ENCODE measurements at regions not wholly inside any gene's neighbourhood (a gene's known extent, or its start where the extent isn't known, plus 50 kb on each side); places are given as distances from the start of the nearest gene placed in this dataset.

GRCh38 chr6:40298207-40298606 lies 289.0 kb downstream of the LRFN2 start:
- TF ChIP-seq POLR2A (IDR thresholded peaks at IDR 0.05) (no peak), CTCF (IDR thresholded peaks at IDR 0.05) (no peak)
- Histone ChIP-seq H3K9me3 (no peaks in the 10 kb centered on the region), H3K27me3 (no peaks in the 10 kb centered on the region), H3K4me3 (no peak overlapping the region), H3K4me1 (no peaks in the 10 kb centered on the region), H3K36me3 (no peaks in the 10 kb centered on the region), H3K27ac (no peak overlapping the region)
- no peak for DNase-seq
- intact Hi-C loops (cut with DNase I; ENCODE audit: low total_unique reads), result no loop called here

DNA sequence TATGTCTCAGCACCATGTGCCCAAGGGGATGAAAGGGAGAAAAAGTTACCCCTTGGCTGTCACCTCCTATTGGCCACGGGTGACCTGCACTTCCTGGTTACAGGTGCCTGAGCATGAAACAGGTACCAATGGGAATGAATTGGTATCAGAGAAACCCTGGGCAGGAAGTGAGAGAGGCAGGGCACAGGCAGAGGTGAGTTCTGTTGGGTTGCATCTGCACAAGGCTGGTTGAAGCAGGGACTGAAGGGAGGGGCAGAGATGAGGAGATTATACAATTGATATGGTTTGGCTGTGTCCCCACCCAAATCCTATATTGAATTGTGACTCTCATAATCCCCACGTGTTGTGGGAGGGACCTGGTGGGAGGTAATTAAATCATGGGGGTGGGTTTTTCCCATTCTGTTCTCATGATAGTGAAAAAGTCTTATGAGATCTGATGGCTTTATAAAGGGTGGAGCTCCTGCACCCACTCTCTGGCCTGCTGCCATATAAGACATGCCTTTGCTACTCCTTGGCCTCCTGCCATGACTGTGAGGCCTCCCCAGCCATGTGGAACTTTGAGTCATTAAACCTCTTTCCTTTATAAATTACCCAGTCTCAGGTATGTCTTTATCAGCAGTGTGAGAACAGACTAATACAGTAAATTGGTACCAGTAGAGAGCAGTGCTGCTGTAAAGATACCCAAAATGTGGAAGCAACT lies 291.8 kb downstream of the LRFN2 start:
- no peak for TF ChIP-seq CTCF (IDR thresholded peaks at IDR 0.05)
- TF ChIP-seq POLR2A (IDR thresholded peaks at IDR 0.05), result no peak
- no peaks in the 10 kb centered on the region for H3K36me3 ChIP-seq
- intact Hi-C loops (cut with DNase I; ENCODE audit: low total_unique reads), result no loop called here
- H3K27ac ChIP-seq, result no peak overlapping the region
- DNase-seq, result no peak
- H3K4me1 ChIP-seq, result no peaks in the 10 kb centered on the region
- no peaks in the 10 kb centered on the region for H3K9me3 ChIP-seq
- no peaks in the 10 kb centered on the region for H3K27me3 ChIP-seq
- no peak overlapping the region for H3K4me3 ChIP-seq

DNA sequence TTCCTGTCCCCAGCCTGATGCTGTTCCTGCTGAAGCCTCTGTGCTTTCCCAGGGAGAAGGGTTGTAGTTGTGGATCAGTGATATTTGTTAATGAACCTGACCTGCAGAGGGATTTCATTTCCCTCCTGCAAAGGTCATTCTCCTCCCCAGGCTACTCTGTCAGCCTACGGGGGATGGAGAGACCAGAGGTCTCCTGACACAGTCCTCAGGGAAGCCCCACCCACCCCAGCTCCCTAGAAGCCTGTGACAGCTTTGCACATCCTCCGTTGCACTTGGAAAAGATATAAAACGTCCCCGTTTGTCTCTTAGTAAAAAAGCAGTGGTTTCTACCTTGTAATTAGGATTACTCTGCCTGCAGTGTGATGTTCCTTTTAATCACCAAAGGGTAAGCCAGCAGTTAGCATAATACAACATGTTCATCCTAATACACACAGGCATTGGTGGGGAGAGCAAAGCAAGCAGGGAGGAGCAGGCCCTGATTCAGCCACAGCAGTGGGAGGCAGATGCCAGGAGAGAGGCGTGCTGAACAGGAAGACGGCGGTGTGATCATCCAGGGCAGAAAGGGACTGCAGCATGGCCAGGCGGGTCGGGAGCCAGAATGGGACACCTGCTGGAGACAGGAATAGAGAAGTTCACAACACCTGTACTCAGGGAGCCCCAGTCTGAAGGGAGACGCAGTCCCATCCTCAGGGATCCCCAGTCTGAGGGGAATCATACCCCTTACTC lies 293.5 kb downstream of the LRFN2 start:
- Histone ChIP-seq H3K36me3 (no peaks in the 10 kb centered on the region), H3K27ac (no peak overlapping the region), H3K4me3 (no peak overlapping the region), H3K4me1 (no peaks in the 10 kb centered on the region), H3K9me3 (no peaks in the 10 kb centered on the region), H3K27me3 (no peaks in the 10 kb centered on the region)
- no peak for DNase-seq
- no peak for TF ChIP-seq POLR2A (IDR thresholded peaks at IDR 0.05)
- TF ChIP-seq CTCF (IDR thresholded peaks at IDR 0.05), result no peak
- intact Hi-C loops (cut with DNase I; ENCODE audit: low total_unique reads), result no loop called here

DNA sequence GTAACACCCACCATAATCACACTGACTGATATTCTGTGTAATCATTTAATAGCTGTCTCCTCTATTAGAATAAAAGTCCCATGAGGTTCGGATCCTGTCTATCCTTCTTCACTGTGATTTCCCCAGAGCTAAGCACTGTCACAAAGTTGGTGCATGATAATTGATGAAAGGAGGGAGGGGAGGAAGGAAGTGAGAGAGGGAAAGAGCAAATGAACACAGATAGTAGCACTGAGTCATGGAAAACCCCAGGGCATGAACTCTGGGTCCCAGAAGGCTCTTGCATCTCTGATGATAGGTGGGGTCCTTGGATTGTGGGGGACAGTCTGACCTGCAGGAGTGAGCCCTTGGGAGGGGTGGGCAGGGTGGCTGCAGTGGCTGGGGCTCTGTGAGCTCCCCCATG lies 294.1 kb downstream of the LRFN2 start:
- intact Hi-C loops (cut with DNase I; ENCODE audit: low total_unique reads), result no loop called here

More for the DNA sequence above, 294.1 kb downstream of the LRFN2 start:
- H3K4me1 ChIP-seq, result no peaks in the 10 kb centered on the region
- TF ChIP-seq CTCF (IDR thresholded peaks at IDR 0.05), result no peak
- TF ChIP-seq POLR2A (IDR thresholded peaks at IDR 0.05), result no peak
- no peaks in the 10 kb centered on the region for H3K9me3 ChIP-seq
- DNase-seq, result no peak
- H3K4me3 ChIP-seq, result no peak overlapping the region
- H3K27ac ChIP-seq, result no peak overlapping the region
- H3K27me3 ChIP-seq, result no peaks in the 10 kb centered on the region
- H3K36me3 ChIP-seq, result no peaks in the 10 kb centered on the region
